Midbrain (tissue), 1 donor: ENCODE measurements at regions not wholly inside any gene's neighbourhood (a gene's known extent, or its start where the extent isn't known, plus 50 kb on each side); places are given as distances from the start of the nearest gene placed in this dataset.

Experiments used
- DNase-seq: peaks from one replicate; lab custom pipeline; 2025; lab: John Stamatoyannopoulos, UW

DNA sequence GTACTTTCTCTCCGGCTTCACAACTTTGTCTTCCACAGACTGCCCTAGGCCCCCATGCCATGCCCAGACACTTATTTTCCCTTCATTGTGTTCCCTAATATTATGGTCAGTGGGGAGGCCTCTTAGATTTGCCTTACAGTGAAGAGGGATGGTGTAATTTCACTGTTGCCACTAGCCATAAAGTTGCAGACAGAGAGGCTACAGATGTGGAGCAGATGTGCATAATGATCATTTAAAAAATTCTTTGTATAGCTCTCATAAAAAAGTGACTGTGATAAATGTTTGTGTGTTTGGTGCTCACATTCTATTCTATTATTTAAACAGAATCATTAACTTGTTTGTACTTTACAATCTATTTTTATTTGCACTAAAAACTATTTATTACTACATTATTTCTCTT lies 67.5 kb upstream of the FN1 start:
- DNase-seq: no peak

DNA sequence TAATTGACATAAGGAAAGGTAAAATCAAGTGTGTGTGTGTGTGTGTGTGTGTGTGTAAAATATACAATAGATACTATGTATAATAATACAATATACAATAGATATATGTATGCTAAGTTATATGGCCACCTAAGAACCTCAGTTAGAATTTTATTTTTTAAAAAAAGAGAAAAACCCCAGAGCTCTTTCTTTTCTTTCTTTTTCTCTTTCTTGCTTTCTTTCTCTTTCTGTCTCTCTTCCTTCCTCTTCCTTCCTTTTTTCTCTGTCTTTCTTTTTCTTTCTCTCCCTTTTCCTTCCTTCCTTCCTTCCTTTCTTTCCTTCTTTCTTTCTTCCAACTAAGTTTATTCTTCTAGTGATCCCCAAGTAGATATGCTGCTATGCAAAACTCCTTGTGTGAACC lies 64.6 kb upstream of the FN1 start:
- no peak for DNase-seq

DNA sequence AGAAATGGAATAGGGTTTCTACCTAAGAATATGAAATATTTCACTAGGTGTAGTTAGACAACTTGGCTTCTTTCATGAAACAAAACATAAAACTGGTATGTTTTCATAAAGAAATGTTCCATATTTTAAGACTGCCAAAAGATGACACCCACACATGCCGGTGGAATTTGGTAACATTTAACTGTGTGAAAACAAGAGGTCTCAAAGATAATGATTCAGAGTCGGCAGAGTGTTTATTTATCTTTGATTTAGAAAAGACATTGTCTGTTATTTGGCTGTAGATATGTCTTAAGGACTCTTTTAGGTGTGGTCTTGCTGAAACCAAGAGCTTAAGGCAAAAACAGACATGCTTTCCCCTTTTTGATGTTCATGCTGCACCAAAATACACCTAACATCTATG lies 63.5 kb upstream of the FN1 start:
- DNase-seq: no peak

DNA sequence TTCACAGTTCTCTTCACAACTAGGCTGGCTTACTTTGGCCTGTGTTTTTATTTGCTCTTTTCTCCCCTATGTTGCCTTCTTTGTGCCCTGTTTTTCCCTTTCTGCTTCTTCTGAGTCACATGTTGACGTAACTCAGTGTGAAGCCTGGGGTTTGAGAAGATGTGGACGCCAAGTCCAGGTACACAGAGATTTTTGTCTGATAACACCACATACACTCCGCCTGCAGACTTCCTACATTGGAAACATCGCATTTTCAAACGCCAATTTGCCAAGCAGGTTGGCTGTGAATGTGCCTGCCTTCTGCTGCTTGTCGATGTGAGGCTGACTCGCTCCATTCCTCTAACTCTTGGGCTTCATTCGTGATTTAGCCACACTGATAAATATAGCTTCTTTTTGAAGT lies 62.6 kb upstream of the FN1 start:
- DNase-seq: no peak

DNA sequence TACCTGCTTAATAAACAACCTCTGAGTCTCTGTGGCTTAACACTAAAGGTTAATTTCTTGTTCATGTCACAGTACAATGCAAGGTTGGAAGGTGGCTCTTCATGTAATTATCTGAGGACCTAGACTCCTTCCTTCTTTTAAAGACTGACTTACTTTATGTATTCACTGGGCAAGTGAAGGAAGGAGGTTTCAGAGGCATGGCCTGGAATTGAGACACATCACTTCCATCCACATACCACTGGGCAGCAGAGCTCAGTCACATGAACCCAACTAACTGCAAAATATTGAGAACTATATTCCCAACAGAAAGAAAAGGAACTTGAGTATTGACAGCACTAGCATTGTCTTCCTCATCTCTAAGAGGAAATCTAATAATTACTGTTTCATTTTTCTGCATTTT lies 57.5 kb upstream of the FN1 start:
- DNase-seq: no peak

DNA sequence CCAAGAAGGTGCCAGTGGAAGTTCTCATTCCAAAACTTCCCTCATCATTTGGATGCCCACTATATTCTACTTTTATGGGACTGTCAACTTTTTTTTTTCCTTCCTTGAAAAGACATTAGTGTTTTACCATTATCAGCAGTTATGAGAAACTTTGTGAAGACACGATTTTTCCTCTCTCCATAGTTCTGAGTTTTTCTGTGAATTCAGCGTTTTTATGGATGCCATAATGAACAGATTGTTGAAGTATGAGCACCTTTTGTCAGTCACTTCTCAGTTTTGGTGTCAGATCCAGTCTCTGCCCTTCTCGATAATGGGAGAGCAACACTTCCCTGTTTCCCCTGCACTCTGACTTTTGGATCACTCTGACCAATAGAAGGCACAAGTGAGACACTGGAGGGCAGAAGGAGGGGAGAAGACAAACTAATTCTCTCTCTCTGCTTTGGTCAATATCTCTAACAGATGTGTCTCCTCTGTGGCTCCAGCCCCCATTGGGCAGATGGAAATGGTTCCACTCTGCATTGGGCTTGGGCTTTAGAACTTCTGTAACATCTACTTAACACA lies 53.5 kb upstream of the FN1 start:
- no peak for DNase-seq

DNA sequence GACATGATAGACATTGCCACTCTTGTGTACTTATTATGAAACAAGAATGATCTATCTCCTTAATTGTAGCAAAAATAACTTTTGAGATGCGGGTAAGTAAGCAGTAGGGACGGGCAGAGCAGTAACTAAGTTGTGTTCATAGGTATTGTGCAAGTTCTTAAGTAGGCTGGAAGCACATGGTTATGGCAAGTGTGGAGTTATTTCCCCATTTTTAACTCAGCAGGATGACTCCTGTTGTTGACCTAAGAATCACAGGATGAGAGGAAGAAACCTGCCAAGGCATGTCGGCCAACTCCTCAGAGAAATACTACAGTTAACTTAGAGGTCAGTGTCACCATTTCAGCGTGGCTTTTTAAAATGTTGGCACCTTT lies 51.1 kb upstream of the FN1 start:
- no peak for DNase-seq

DNA sequence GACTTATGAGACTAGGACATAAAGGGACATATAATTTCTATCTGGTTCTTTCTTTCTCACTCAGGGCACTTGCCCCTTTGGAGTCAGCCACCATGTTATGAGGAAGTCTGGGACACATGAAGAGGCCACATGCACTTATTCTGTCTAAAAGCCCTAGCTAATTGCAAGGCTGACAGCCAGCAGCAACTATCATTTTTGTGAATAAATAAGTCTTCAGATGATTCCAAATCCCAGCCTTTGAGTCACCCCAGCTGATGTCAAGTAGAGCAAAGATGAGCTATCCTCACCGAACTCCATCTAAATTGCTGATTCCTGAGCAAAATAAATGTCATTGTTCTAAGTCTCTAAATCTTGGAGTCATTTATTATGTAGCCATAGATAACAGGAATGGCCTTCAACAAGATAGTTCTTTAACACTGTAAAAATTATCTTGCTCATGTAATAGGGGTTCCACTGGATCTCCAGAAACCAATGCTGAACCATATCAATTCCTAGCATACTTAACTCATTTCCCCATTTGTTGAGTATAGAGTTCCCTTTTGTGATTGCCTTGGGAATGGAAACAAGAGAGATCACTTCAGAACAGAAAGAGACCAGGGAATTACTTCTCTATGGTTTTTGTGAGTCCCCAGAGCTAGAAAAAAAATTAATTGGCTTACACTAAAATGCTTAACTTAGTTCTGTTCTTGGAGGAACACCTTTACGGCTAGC lies 50.6 kb upstream of the FN1 start:
- DNase-seq: no peak
